HG02571 (cell line): ENCODE measurements at regions not wholly inside any gene's neighbourhood (a gene's known extent, or its start where the extent isn't known, plus 50 kb on each side); places are given as distances from the start of the nearest gene placed in this dataset.

ENCODE experiments used
- ATAC-seq: cut with Tn5 transposase; IDR thresholded peaks from one replicate; pipeline ENCODE4 v1.9.1; 2021; ENCODE audit warnings: mild to moderate bottlenecking, moderate library complexity; ENCODE audit not compliant: unreplicated experiment

- no peak for ATAC-seq
These were observed 94.4 kb upstream of the CD93 start for GRCh38 chr20:23180451-23180921.

GRCh38 chr20:23179766-23180403, 93.8 kb upstream of the CD93 start:
- ATAC-seq: no peak

DNA sequence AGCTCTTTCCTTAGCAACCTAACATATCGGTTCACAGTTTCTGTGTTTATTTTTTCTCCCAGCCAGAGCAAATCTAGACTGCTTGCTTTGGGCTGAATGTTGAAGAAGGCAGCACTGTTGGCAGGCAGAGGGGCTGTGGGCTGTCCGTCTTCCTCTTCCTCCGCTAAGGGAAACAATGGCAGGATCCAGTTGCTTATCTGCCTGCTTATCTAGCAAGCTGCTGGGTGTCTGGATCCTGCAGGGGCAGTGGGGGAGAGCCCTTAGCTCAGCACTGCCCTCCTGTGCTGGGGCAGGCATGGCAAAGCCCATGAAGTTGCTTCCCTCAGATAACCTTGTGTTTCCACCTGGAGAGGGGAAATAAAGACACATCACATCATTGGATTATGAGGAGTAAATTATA, 92.7 kb upstream of the CD93 start:
- ATAC-seq: no peak

DNA sequence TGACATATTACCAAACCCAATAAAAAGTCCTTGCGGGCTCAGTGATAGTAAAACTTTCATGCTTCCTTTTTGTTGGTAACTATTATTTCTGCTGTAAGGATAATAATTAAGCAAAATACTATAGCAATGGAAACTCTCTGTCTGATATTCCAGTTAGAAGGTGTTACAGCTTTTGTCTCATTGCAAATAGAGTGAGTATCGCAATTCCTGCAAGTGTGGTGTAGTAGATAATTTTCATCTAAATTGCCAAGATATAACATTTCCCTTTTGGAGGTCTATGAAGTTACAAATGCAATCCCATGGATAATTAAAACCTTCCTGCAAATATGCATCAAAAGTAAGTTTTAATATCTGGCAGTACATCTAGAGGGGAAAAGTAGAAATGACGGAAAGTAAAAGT, 88.7 kb upstream of the CD93 start:
- ATAC-seq: no peak

GRCh38 chr20:23167431-23167830, 81.3 kb upstream of the CD93 start:
- no peak for ATAC-seq

DNA sequence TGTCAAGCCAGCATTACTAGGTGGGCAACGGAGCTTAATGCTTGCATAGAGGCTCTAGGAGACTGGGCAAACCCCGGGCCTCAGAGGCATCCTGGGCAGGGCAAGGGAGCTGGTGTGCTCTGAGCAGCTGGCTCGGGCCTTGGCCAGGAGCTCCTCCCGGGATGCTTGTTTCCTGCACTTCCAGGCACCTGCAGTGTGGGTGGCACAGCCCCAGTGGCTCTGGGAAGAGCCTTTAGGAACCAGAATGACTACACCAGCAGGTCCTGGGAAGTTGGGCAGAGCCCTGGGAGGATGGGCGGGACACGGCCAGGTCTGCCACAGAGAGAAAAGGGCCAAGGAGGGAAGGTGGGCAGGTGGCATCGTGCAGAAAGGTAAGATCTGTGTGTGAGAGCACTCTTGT, 80.4 kb upstream of the CD93 start:
- ATAC-seq: no peak

GRCh38 chr20:23165964-23166363, 79.8 kb upstream of the CD93 start:
- ATAC-seq: no peak

DNA sequence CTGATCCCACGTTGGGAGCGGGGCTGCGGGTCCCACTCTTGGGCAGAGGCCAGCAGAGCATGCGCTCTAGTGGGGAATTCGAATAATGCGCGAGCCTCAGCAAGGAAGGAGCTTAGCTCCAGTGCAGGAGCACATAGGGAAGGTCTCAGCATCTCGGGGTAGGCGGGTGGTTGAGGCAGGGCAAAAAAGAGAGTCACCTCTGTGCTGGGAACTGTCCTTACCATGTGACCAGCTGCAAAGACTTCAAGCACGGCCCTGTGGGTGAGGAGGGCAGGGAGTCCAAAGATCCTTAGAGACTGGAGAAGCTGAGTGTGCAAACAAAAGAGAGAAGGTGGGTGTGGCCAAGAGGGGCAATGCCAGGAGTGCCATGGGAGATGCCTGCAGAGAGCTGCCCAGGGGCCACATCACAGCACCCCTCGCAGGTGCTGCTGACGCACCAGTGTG, 79.2 kb upstream of the CD93 start:
- ATAC-seq: no peak

DNA sequence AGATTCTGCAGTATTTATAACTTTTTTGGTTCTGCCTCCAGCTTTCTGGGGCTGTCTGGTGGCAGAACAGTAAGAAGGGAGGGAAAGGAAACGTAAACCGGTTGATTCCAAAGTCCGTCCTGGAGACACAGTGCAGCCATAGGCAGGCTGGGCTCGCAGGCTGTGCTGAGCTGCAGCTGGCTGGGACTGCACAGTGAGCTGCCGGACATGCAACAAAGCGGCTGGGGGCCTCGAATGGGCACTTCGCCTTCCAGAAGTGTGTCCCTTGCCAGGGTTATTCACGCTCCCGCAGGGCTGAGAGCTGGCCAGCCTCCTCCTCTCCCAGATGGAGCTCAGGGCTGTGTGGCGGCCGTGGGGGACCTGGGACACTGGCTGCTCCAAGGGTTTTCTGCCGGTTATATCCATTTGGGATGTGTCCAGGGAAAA, 78.1 kb upstream of the CD93 start:
- no peak for ATAC-seq

DNA sequence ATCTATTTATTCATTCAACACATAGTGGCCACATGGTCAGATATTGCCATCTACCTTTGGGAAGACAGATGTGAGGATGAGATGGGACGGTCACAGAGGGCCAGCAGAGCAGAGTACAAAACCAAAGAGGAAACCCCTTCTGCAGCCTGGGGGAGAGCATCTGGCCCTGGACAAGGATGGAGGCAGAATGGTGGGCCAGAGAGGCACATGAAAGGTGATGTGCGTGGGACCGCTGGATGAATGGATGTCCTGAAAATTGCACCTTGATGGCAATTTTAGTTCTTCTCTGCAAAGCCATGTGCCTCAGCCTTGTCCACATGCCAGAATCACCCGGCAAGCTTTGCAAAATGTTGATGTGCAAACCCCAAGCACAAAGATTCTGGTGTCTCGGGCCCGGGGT, 77.4 kb upstream of the CD93 start:
- ATAC-seq: no peak

- no peak for ATAC-seq
These were observed 76.8 kb upstream of the CD93 start for GRCh38 chr20:23162887-23163286.

DNA sequence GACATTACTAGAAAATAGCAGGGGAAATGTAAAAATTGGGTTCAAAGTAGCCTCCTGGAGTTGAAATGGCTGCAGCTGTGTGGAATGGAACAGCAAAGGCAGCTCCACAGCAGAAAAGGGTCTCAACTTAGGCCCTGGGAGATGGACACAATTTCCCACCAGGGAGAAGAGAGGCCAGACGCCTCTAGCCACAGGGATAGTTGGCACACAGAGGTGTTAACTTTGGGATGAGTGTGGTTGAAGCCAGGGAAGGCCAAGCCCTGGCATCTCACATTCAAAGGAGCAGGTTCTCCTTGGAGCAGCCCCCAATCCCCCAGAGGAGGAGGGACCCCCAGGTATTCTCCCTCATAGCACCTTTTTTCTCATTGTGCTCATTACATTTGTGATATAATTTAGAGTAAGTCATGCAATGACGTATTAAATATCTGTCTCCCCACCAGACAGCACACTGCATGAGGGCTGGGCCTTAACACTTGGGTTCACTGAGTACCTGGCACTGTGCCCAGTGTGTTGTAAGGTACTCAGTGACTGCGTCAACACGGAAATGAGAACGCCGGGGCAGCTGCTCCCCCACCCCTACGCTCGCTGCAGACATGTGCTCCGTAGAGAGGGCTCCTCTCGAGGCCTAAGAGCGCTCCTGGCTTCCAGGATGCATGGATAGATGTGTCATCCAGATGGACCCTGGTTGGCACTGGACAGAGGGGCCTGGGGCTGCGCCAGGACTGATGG, 76.0 kb upstream of the CD93 start:
- ATAC-seq: no peak

GRCh38 chr20:23161244-23161891, 75.2 kb upstream of the CD93 start:
- ATAC-seq: no peak

GRCh38 chr20:23160536-23161243, 74.6 kb upstream of the CD93 start:
- ATAC-seq: no peak

GRCh38 chr20:23159947-23160318, 73.8 kb upstream of the CD93 start:
- no peak for ATAC-seq

GRCh38 chr20:23159256-23159946, 73.3 kb upstream of the CD93 start:
- ATAC-seq: no peak

GRCh38 chr20:23157734-23158133, 71.6 kb upstream of the CD93 start:
- no peak for ATAC-seq

DNA sequence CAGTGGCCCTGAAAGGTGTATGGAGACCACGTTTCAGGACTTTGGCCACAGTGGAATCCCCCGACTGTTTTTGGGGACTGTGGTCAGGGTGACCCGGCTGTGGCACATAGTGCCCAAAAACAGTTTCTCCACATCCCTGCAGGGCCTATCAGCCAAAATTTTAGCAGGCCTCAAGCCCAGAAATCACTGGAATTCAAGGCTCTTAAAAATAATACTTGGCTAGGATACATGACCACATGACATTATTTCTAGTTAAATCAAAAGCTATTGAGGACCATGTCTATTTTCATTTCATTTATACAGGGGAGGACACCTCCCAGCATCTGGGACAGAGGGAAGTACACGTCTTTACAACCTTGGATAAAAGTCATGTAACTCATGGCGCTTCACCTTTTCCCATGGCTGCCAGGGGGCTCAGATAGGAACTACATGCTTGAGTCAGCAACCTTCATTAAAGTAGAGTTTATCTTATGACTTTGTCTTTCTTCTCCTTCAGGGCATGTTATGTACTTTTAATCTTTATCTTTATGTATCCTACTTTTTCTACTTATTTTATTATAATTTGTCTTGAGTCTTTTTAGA, 70.8 kb upstream of the CD93 start:
- ATAC-seq: no peak

GRCh38 chr20:23156170-23156841, 70.2 kb upstream of the CD93 start:
- no peak for ATAC-seq

- ATAC-seq: no peak
These were observed 69.0 kb upstream of the CD93 start for GRCh38 chr20:23155141-23155590.
